ENCODE measurements at regions not wholly inside any gene's neighbourhood (a gene's known extent, or its start where the extent isn't known, plus 50 kb on each side); places are given as distances from the start of the nearest gene placed in this dataset.

DNA sequence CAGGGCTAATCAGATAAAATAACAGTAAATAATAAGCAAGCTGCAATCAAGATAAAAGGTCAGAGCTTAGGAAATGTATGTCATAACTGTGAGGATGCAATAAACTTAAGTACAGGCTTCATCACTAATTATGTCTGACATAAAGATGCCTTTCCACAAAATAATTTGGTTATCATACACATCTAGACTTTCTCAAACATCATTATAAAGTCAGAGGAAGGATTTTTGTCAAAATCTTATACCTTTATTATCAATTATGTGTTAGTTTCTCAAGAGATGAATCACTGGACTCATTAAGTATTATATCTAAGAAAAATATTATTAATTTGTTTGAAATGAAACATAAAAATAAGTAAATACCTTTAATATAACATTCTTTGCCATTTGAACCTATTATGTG, 695.4 kb upstream of the INTU start:
- in situ Hi-C loops (cut with MboI) (no loop called here), intact Hi-C loops (cut with micrococcal nuclease; ENCODE audit: unreplicated experiment) (no loop called here)
- ChIA-PET SMC1A (ENCODE audit: uncharacterized antibody, unreplicated experiment) (no interaction called here), CTCF (no interaction called here), RAD21 (ENCODE audit: unreplicated experiment) (no interaction called here), POLR2A (no interaction called here)
- Histone ChIP-seq H3K4me3 (no peak overlapping the region), H4K20me1 (ENCODE audit: control insufficient read depth, insufficient read depth) (no peaks in the 10 kb centered on the region), H3K9ac (ENCODE audit: control insufficient read depth, insufficient read depth, low read length) (no peak overlapping the region), H2AFZ (ENCODE audit: control insufficient read depth, low read depth, low read length) (no peak overlapping the region), H3K79me2 (ENCODE audit: control insufficient read depth, insufficient read depth, low read length) (no peaks in the 10 kb centered on the region), H3K27ac (ENCODE audit: control insufficient read depth, insufficient read depth) (no peak overlapping the region), H3K36me3 (ENCODE audit: control insufficient read depth in 2 of 2, insufficient read depth in 2 of 2, low read length in 1 of 2) (no peaks in the 10 kb centered on the region), H3K9me3 (replicated peaks; ENCODE audit: control insufficient read depth, insufficient read depth, low read length) (no peaks in the 10 kb centered on the region), H3K27me3 (replicated peaks in 1 of 2; ENCODE audit: control insufficient read depth in 2 of 2, insufficient read depth in 2 of 2, low read length in 1 of 2) (no peaks in the 10 kb centered on the region), H3K4me1 (ENCODE audit: control insufficient read depth, insufficient read depth, low read length) (no peaks in the 10 kb centered on the region), H3K4me2 (ENCODE audit: control insufficient read depth, insufficient read depth) (no peak overlapping the region)
- ATAC-seq = no peak
- BruUV-seq (replicated peaks) = no TSS peak
- DNase-seq (ENCODE audit: low read depth, low spot score) = no peak
- FAIRE-seq = no peak
- no peak for TF ChIP-seq FOXK2 (IDR thresholded peaks at IDR 0.05)
- TF ChIP-seq TBL1XR1 (IDR thresholded peaks at IDR 0.05; ENCODE audit: low read depth, low read length) = no peak

DNA sequence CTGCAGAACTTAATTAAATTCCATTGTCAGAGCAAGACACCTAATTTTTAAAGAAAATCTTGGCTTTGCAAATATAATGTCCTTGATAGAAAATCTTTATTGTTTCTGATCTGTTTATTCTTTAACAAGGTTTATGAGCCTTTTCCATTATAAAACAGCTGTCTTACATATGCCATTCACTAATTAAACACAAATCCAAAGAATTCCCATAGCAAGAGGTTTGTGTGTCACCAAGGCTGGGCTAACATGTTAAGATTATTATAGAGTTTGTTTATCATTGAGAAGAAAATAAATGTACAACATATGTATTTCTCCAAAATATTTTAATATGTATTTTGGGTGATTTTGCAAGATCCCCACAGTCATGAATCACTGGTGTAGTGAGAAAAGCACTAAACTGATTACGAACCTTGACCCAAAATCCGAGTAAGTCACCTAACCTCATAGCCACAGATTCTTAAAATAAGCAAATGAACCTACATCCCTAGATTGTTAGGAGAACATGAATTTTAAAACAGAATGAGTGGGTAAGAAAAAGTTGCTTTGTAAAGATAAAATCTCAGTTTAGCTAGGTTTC, 694.8 kb upstream of the INTU start:
- H3K27ac ChIP-seq (ENCODE audit: control insufficient read depth, insufficient read depth) = no peak overlapping the region
- ATAC-seq (no peak), FAIRE-seq (no peak), DNase-seq (ENCODE audit: low read depth, low spot score) (no peak)
- H3K4me2 ChIP-seq (ENCODE audit: control insufficient read depth, insufficient read depth) = no peak overlapping the region
- H3K9ac ChIP-seq (ENCODE audit: control insufficient read depth, insufficient read depth, low read length) = no peak overlapping the region
- ChIA-PET SMC1A (ENCODE audit: uncharacterized antibody, unreplicated experiment) (no interaction called here), RAD21 (ENCODE audit: unreplicated experiment) (no interaction called here), POLR2A (no interaction called here), CTCF (no interaction called here)
- no peaks in the 10 kb centered on the region for H3K4me1 ChIP-seq (ENCODE audit: control insufficient read depth, insufficient read depth, low read length)
- H2AFZ ChIP-seq (ENCODE audit: control insufficient read depth, low read depth, low read length) = no peak overlapping the region
- no peaks in the 10 kb centered on the region for H3K36me3 ChIP-seq (ENCODE audit: control insufficient read depth in 2 of 2, insufficient read depth in 2 of 2, low read length in 1 of 2)
- no peaks in the 10 kb centered on the region for H4K20me1 ChIP-seq (ENCODE audit: control insufficient read depth, insufficient read depth)
- WGBS (ENCODE audit: insufficient coverage, insufficient replicate concordance, low lambda C conversion rate, missing lambda C conversion rate) = 0% methylated on average over 2 of the region's 2 CpGs
- in situ Hi-C loops (cut with MboI) = no loop called here
- H3K9me3 ChIP-seq (replicated peaks; ENCODE audit: control insufficient read depth, insufficient read depth, low read length) = no peaks in the 10 kb centered on the region
- H3K27me3 ChIP-seq (replicated peaks in 1 of 2; ENCODE audit: control insufficient read depth in 2 of 2, insufficient read depth in 2 of 2, low read length in 1 of 2) = no peaks in the 10 kb centered on the region
- intact Hi-C loops (cut with micrococcal nuclease; ENCODE audit: unreplicated experiment) = no loop called here
- TF ChIP-seq JUND (IDR thresholded peaks at IDR 0.05; ENCODE audit: low read depth, low read length) = no peak
- no peak for TF ChIP-seq ASH2L (IDR thresholded peaks at IDR 0.05; ENCODE audit: borderline replicate concordance, low read depth)
- TF ChIP-seq ZNF622 (IDR thresholded peaks at IDR 0.05) = no peak
- TF ChIP-seq TARDBP (IDR thresholded peaks at IDR 0.05; ENCODE audit: borderline replicate concordance) = no peak
- TF ChIP-seq PBX3 (IDR thresholded peaks at IDR 0.05; ENCODE audit: insufficient replicate concordance, low read depth, low read length) = no peak
- no peak for TF ChIP-seq KAT2A (conservative IDR thresholded peaks at IDR 0.05; ENCODE audit: control insufficient read depth, low read depth, low read length)
- TF ChIP-seq PAX5 (IDR thresholded peaks at IDR 0.05; ENCODE audit: borderline replicate concordance, low read depth, low read length) = no peak
- TF ChIP-seq RUNX3 (IDR thresholded peaks at IDR 0.05; ENCODE audit: low read length) = no peak
- TF ChIP-seq SUZ12 (IDR thresholded peaks at IDR 0.05; ENCODE audit: unreplicated experiment) = no peak
- TF ChIP-seq POLR2A (IDR thresholded peaks at IDR 0.05; ENCODE audit: low read depth, low read length) = no peak
- TF ChIP-seq, protein P1, sequence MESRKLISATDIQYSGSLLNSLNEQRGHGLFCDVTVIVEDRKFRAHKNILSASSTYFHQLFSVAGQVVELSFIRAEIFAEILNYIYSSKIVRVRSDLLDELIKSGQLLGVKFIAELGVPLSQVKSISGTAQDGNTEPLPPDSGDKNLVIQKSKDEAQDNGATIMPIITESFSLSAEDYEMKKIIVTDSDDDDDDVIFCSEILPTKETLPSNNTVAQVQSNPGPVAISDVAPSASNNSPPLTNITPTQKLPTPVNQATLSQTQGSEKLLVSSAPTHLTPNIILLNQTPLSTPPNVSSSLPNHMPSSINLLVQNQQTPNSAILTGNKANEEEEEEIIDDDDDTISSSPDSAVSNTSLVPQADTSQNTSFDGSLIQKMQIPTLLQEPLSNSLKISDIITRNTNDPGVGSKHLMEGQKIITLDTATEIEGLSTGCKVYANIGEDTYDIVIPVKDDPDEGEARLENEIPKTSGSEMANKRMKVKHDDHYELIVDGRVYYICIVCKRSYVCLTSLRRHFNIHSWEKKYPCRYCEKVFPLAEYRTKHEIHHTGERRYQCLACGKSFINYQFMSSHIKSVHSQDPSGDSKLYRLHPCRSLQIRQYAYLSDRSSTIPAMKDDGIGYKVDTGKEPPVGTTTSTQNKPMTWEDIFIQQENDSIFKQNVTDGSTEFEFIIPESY (IDR thresholded peaks at IDR 0.05) = no peak
- TF ChIP-seq, protein P2, sequence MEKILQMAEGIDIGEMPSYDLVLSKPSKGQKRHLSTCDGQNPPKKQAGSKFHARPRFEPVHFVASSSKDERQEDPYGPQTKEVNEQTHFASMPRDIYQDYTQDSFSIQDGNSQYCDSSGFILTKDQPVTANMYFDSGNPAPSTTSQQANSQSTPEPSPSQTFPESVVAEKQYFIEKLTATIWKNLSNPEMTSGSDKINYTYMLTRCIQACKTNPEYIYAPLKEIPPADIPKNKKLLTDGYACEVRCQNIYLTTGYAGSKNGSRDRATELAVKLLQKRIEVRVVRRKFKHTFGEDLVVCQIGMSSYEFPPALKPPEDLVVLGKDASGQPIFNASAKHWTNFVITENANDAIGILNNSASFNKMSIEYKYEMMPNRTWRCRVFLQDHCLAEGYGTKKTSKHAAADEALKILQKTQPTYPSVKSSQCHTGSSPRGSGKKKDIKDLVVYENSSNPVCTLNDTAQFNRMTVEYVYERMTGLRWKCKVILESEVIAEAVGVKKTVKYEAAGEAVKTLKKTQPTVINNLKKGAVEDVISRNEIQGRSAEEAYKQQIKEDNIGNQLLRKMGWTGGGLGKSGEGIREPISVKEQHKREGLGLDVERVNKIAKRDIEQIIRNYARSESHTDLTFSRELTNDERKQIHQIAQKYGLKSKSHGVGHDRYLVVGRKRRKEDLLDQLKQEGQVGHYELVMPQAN (conservative IDR thresholded peaks at IDR 0.05) = no peak
- no peaks in the 10 kb centered on the region for H3K79me2 ChIP-seq (ENCODE audit: control insufficient read depth, insufficient read depth, low read length)
- H3K4me3 ChIP-seq = no peak overlapping the region
- no TSS peak for BruUV-seq (replicated peaks)
